DMS53 treated with DMSO at 0.1 percent for 48 hours (cell line): ENCODE measurements at regions not wholly inside any gene's neighbourhood (a gene's known extent, or its start where the extent isn't known, plus 50 kb on each side); places are given as distances from the start of the nearest gene placed in this dataset.

Experiments
- DNase-seq: peaks from one replicate; lab custom pipeline; 2025; ENCODE audit not compliant: unreplicated experiment; lab: John Stamatoyannopoulos, UW

DNA sequence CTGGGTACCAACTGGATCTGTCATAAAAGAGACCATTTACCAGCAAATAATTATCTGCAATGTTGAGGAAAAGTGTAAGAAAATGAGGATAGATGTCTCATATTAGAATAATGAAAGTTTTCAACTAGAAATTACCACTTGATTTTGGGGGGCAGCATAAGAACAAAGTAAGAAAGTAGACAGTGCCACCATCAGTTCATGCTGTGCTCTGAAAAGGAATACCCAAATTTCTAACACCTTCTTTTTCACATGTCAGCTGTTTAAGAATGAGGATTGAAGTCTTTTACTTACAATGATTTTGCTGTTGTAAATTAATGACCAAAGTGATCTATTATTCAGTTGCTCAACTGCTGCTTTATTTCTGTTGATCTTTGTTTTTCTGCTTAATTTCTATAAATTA, 578.3 kb downstream of the ETV1 start:
- DNase-seq = no peak

DNA sequence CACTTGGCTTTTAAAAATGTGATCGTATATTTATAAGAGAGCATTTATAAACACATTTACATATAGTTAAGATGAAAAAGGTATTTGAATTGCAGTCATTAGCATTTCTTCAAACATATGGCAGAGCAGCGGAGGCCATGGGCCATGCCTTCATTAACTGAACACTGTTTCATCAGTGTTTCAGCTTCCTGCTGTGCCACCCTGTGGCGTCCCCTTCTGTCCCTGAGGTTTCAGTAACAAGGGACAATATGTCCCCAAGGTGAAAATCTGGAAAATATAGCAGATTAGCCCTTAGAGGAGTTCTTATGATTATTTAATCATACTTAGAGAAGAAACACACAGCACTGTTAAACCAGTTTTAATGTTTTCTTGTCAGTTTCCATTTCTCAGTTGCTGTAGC, 577.8 kb downstream of the ETV1 start:
- no peak for DNase-seq

DNA sequence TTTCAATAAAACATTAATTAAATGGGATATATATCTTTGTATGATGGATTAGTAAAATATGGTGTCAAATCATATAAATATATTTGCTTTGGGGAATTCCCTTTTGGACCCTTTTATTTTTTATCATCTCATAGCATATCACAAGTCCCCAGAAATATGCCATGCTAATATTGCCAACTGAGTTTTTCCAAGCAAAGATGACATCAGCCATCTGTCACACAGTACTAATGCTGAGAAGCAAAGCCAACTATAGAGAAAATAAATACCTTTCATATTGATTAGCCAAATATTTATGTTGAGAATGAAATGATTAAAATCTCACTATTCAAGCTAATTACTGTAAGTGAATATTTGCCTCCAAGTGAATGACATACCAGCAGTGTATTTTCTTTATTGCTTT, 575.3 kb downstream of the ETV1 start:
- DNase-seq = no peak

DNA sequence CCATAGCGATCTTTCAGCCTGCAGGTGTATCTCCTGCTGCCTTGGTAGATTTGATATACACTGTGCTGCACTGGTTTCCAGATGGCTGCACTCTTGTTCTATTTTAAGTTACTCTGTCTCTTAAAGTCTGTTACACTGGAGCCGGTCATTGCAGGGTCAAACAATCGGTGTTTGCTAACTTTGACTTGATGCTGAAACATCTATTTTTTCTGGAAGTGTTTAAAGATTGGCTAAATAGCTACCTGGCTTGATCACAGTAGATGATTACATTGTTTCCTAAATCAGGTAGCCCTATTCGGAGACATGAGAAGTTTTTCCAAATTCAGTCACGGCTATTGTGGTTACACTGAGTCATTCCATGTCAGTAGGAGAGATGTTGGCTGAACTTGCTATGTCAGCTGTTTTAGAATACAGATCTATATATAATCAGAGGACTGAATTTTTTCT, 574.8 kb downstream of the ETV1 start:
- no peak for DNase-seq

DNA sequence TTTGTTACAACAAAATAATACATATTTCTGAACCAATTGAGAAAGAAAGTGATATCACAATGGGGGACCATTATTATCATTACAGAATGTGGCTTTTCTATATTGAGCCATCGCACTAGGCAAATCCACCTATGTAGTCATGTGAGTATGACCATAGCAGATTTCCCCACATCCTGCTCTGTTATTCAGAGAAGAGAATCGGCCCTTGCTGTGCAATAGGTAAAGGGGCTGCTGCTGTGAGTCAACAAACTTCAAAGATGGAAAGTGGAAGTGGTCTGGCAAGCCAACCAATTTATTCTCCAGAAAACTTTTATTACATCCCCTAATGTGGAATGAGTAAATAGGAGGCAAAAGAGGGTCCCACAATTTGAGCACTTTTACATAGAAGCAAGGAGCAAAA, 573.4 kb downstream of the ETV1 start:
- DNase-seq = no peak

DNA sequence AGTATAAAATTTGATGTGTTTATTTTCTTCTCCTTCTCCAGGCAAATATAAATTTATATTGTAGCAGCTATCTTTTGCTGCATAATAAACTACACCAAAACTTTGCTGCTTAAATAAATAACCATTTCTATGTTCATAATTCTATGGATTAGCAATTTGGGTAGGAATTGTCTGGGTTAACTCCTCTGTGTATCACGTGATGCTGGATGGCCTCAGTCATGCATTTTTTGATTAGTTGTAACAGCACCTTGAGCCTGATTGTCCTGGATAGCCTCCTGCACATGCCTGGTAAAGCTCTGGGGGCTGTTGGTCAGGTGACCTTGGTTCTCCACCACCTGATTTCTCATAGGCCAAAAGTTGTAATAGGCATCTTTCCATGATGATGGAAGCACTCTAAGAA, 572.9 kb downstream of the ETV1 start:
- DNase-seq = no peak

DNA sequence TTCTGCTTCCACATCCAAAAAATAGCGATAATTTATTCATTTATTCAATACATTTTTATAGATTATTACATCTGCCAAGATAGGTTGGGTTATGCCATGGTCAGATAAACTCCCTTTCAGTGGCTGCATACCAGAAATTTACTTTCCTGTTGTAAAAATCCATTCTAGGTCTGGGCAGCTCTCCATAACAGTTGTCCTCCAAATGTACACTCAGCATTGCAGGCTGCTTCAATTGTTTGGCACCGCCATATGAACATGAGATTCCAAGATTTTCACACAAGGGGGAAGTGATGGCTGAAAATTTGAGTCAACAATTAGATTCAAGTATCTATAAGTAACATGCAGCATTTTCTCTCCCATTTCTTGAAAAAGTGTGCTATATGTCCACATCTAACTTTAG, 568.7 kb downstream of the ETV1 start:
- DNase-seq = no peak

DNA sequence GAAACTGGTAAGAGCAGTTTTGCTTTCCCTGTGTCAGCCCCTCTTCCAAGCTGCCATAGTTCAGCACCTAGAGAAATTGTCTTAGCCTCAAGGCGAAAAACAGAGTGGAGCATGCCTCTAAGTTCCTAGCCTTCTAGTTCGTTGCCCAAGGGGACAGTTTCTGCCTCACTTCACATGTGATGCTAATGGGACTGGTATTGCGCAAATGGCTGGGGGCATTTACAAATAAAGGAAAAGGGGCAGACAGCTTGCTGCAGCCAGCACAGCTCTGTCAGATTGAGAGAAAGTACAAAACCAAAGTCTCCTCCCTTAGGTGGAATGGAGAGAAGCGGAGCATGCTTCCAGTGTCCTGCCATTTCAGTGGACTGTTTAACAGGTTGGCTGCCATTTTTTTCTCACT, 567.7 kb downstream of the ETV1 start:
- no peak for DNase-seq

DNA sequence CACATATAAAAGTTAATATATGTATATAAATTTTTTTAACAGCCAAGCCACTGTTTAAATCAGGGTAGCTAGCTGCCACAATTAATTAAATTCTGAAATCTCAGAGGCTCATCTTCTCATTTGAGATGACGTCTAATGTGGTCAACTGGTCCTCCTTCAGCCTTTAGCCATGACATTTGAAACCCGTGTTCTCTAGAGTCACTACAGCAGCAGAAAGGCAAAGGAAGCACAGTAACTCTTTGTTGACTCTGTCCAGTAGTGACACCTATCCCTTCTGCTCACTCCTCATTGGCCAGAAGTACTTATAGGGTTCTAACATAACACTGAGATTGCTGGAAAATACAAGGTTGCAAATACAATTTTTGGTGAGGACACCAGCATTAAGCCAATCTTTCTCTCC, 555.5 kb downstream of the ETV1 start:
- no peak for DNase-seq

DNA sequence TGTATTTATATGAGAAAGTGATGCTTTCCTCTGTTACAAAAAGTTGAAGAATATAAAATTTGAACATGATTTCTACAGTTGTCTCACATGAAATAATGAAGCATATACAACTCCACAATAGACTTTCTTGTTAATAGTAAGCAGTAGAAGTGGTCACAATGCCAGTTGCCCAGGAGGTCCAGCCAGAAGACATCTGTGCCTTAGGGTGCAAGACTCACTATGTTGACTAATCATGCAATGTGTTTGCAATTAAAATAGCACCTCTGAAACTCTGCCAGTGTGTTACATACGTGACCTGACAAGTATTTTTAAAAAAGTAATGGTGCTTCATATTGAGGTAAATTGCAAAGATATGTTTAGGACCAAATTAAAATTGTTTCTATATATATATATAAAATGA, 547.2 kb downstream of the ETV1 start:
- DNase-seq = no peak

DNA sequence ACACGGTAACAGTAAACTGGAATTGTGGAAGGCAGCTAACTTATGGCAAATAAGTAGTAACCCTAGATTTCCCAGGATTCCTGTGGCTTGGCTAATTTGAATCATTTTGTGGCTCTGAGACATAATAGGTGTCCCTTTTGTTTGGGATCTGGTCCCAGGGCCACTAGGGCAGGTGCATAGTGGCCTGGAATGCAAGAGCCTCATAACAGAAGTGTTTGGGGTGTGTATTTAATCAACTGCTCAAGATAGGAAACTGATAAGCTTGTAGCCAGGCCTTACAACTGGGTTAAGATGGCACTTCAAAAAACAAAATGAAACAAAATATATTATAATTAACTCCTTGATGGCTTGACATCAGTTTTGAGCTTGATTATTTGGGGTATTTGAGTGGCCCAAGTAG, 541.8 kb downstream of the ETV1 start:
- no peak for DNase-seq

DNA sequence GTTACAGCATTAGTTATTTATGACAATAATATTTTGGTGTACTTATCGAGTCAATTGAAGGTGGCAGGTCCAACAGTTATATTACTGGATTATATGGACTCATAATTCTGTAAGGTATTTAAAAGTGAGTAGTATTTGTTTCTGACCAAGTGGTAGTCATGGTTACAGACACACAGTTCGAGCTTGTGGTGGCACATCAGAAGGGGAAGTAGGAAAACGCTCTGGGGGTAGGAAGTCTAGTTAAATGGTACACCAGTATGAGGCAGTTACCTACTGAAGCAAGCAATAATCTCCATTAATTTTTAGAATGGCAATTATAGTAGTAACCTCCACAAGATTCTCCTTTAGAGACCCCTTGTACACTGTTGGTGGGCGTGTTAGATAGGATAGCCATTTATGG, 541.2 kb downstream of the ETV1 start:
- DNase-seq = no peak

DNA sequence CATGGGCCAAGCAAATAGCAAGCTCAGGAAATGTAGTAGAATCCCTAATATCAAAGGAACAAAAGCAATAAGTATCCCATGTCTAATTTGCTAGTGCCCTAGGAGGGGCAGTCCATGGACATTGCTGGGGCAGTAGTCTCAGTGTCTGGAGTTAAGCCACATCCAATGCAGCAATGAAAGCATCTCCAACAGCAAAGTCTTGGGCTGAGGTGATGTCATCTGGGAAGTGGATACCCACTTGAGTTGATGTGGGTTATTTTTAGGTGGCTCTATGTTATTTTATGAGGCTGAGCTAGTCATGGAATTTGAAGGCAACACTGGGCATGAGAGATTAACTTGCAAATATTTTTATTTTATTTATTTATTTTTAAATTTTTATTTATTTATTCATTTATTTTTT, 540.0 kb downstream of the ETV1 start:
- no peak for DNase-seq

DNA sequence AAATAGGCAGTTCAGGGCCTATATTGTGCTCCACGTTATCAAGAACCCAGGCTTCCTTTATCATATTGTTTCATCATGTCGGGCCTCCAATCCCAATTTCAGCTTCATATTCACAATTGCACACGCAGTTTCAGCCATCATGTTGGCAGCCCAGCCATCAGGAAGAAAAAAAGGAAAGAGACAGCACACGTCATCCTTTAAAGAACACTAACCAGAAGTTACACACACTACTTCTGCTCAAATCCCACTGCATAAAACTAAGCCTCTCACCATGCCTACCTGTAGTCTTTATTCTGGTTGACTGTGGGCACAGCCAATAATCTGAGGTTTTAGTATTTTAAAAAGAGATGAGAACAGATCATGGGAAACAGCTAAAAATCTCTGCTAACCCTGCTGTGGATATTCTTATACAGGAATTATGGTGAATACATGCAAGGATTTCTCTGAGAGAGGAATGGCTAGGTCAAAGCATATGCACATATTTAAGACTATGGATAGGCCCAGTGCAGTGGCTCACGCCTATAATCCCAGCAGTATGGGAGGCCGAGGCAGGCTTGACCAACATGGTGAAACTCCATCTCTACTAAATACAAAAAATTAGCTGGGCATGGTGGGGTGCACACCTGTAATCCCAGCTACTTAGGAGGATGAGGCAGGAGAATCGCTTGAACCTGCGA, 534.4 kb downstream of the ETV1 start:
- no peak for DNase-seq

DNA sequence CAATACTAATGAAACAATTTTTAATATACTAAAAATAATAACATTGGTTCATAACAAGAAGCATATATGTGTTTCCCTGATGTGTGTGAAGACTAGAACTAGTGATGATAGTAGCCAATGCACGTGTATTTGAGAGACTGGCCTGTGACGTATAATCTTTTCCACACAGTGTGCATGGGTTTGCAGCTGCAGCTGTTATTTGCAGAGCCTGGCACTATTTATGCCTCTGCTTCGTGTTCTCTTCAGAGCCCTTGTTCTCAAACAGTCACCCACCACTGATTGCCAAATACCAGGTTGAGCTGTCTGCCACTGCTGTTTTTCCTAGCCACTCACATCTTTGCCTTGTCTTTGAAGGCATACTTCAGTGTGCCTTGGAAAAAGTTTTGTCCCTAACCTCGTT, 531.7 kb downstream of the ETV1 start:
- DNase-seq = no peak

DNA sequence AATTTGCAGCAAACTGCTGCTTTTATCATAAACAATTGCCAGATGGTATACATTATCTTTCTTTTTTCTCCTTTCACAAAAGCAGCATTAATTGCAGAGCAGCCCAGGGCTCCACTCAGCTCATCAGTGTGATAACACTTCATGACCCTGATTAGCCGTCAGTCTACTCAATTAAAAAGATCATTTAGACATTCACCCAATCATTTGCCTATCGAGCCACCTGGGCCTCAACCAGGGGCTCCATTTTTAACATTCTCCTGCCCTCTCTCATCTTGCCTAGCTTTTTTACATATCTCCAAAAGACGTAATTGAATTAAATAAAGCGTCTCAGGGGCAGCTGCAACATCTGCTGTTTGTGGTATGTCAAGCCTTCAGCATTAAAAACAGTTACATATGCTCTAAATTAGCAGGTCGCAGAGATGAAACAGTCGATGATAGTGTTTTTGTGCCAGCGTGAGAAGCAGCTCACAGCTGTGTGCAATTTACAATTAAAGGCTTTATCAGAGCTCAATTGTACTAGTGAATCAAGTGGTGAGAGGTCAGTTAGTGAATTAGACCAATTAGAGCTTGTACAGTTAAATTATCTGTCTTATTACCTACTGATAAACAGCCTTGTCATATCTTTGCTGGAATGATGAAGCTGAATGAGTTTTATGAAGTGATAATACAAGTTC, 522.5 kb downstream of the ETV1 start:
- DNase-seq = no peak

DNA sequence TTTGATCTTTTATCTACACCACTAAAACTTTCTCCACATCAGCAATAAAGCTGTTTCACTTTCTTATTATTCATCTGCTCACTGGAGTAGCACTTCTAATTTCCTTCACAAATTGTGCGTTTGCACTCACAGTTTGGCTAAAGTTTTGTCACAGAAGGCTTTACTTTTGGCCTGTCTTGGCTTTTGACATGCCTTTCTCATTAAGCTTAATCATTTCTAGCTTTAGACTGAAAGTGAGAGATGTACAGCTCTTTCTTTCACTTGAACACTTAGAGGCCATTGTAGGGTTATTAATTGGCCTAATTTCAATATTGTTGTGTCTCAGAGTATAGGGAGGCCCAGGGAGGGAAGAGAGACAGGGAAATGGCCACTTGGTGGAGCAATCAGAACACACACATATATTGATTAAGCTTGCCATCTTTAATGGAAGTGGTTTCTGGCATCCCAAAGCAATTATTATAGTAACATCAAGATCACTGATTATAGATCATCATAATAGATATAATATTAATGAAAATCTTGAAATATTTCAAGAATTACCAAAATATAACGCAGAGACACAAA, 512.5 kb downstream of the ETV1 start:
- no peak for DNase-seq

DNA sequence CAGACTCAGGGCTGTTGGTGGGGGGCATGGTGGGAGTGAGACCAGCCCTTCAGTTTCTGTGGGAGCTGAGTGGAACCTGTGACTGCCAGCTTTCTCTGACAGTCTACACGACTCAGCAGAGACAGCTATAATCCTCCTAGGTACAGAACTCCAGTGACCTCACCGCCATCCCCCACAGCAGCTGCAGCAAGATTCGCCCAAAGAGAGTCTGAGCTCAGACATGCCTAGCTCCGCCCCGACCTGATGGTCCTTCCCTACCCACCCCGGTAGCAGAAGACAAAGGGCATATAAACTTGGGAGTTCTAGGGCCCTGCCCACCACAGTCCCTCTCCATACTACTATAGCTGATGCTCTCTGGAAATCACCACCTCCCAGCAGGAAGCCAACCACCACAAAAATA, 500.1 kb downstream of the ETV1 start:
- no peak for DNase-seq

DNA sequence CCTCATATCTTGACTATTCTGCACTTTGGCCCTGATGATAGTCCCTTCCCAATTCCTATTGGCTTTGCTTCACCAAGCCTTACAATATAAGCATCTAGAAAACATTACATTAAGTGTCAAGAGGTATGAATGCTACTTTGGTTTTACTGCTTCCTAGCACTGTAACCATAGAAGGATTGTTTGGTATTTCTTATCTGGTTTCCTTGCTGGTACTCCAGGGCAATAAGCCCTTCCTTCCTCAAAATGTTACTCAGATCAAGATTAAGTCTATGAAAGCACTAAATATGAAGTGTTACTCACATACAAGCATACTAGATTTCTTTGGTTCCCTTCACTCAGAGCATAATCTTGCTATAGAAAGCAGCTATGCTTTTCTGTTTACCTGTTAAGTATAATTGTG, 492.5 kb downstream of the ETV1 start:
- DNase-seq = no peak

DNA sequence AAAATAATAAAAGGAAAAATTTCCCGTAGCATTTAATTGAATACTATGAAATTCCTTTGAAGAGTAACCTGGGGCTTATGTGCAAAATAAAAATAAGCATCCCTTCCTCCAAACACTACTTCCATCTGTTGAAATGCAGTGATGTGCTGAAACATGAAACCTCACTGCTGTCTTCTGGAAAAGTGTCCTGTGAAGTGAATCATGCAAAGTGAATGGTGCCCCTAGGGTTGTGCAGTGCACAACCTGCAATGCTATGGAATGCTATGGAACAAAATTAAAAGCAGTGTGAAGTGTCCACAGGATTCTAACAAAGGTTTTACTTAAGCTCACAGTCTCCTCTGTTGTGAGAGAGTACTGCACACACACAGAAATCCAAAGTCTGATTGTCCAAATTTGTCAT, 480.9 kb downstream of the ETV1 start:
- no peak for DNase-seq

DNA sequence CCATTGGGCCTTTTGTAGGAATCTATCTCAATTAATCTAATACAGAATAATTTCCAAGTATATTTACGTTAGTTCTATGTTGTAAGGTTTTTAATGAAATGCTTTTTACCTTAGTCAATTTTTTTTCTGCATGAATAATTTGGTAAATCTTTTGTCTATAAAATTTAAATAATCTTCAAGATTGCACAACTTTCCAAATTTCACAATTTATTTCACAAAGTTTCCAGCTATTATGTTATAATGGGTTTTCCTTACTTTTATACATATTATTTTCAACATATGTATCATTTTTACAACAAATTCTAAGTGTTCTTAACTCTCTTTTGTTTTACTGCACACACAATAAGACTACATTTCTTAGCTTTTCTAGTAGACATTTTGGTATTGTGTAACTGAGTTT, 470.7 kb downstream of the ETV1 start:
- DNase-seq = no peak

DNA sequence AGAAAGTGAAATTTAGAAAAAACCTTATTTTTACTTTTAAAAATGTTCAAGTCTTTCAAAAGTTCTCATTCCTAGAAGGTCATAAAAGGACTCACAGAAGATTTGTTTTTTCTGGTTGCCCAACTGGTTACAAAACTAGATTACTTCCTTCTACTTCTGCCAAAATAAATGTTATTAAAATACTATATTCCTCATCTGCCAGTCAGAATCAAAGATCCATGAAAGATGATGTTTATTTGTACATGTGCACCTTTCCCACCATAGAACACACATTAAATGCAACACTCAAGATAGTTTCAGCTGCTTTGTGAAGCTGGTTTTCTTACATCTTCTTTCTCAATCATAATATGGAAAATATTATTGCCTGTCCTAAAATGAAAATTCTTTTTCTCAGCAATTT, 465.4 kb downstream of the ETV1 start:
- no peak for DNase-seq
